ENCODE measurements at regions not wholly inside any gene's neighbourhood (a gene's known extent, or its start where the extent isn't known, plus 50 kb on each side); places are given as distances from the start of the nearest gene placed in this dataset.

GRCh38 chr5:173458828-173459609, 130.8 kb upstream of the STC2 start:
- DNase-seq = peak; percentile 57

- no peak for DNase-seq
Observed at GRCh38 chr5:173457482-173457881, 129.3 kb upstream of the STC2 start.

GRCh38 chr5:173456751-173457171, 128.5 kb upstream of the STC2 start:
- DNase-seq = peak; percentile 49

DNA sequence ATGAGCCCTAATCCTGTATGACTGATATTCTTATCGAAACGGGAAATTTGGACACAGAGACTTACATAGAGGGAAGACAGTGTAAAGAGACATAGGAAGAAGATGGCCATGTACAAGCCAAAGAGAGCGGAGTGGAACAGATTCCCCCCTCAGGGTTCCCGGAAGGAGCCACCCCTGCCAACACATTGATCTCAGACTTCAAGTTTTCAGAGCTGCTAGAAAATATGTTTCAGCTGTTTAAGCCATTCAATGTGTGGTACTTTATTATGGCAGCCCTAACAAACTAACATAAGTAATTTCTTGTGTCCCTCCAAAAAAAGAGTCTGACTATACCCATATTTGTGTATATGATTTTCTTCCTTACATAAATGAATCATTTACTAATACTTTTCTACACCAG, 128.0 kb upstream of the STC2 start:
- no peak for DNase-seq

DNA sequence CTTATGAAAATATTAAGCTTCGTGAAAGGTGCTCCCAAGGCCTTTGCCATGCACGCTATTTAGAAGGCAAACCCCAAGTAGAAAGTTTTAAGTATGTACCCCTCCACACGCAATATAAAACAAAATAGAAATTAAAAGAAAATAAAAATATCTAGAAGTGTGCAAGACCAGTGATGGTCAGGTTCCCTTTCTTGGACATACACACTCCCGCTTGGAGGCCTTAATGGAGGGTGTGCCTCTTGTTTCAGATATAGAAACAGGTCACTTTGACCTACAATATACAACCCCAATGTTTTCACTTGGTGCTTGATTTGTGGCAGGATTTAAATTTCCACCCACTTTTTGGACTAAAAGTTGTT, 127.4 kb upstream of the STC2 start:
- DNase-seq = no peak

GRCh38 chr5:173454736-173455598, 126.8 kb upstream of the STC2 start:
- DNase-seq = peak; percentile 99

- DNase-seq = peak; percentile 56
Observed at GRCh38 chr5:173454361-173454735, 126.1 kb upstream of the STC2 start.

- DNase-seq = no peak
Observed at GRCh38 chr5:173453167-173453566, 125.0 kb upstream of the STC2 start.

GRCh38 chr5:173452119-173452905, 124.1 kb upstream of the STC2 start:
- DNase-seq = peak; percentile 53

DNA sequence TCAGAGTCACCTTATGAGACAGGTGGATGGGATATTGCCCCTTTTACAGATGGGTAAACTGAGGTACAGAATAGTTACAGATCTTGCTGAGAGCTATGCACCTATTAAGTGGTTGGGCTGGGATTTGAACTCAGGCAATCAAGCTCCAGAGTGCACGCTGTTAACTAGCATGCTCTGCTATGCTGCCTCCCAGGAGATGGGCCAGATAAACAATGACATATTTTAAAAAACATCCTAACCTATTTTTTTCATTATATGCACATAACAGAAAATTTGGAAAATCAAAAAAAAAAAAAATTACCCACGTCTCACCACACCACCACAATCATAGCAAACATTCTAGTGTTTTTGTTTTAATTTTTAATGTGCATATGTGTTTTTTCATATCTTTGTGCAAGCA, 123.4 kb upstream of the STC2 start:
- no peak for DNase-seq

GRCh38 chr5:173451031-173451430, 122.8 kb upstream of the STC2 start:
- DNase-seq = no peak

DNA sequence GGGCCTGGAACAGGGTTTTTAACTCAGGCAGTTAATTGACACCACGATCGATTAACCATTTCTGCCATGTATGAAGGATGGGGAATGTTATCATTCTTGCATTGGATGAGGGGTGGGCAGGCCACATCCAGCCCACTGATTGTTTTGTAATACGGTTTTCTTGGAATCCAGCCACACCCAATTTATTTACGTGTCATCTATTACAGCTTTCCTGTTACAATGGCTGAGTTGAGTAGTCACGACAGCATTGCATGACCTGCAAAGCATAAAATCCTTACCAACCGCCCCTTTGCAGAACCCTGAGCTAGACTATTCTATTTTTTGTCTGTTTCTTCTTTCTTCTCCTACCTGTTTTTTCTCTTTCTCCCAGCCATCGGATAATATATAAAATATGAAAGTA, 122.0 kb upstream of the STC2 start:
- DNase-seq = no peak

- no peak for DNase-seq
Observed at GRCh38 chr5:173448856-173449255, 120.6 kb upstream of the STC2 start.

DNA sequence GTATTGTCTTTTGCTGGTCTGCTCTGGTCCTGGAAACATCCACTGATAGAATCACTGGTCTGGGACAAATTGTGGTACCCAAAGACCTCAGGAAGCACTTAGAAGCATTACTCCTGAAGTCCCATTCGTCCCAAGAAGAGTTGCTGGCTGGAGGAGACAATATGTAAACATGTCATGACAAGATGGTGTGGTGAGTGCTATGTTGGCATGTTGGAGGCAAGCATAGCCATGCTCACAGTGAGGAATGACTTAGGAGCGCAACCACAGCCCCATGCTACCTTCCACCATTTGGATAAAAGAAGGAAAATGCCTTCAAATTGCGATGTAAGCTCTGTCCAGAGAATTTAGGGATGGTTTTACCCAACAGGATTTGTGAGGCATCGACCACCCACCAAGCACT, 115.8 kb upstream of the STC2 start:
- DNase-seq = no peak

GRCh38 chr5:173441053-173441628, 112.9 kb upstream of the STC2 start:
- no peak for DNase-seq

DNA sequence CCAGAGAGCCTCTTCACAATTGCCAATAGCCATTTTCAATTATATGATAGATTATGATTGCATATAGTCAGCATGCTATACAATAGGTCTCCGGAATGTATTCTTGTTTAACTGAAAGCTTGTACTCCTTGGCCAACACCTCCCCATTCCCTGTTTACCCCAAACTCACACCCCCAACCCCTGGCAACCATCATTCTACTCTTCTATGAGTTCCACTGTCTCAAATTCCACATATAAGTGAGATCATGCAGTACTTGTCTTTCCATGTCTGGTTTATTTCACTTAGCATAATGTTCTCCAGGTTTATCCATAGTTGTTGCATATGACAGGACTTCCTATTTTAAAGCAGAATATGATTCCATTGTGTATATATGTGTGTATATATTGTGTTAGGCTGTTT, 110.7 kb upstream of the STC2 start:
- DNase-seq = no peak

- DNase-seq = no peak
Observed at GRCh38 chr5:173435447-173435846, 107.2 kb upstream of the STC2 start.

- no peak for DNase-seq
Observed at GRCh38 chr5:173434270-173434669, 106.1 kb upstream of the STC2 start.

DNA sequence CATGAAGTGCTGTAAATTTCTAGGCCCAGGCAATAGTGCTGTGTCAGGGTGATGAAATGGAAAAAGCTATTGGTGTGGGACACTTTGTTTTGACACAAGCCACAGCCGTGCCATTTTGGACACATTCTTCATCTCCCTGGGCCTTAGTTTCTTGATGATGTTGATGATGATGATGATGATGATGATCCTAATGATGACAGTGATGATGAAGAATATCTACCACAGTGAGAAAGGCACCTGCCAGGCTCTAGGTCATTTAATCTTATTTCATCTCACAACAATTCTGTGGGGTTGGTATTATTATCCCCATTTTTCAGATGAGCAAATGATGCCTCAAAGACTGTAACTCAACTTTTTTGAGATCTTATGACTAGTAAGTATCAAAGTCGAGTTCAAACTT, 102.2 kb upstream of the STC2 start:
- DNase-seq = no peak

- peak; percentile 15 for DNase-seq
Observed at GRCh38 chr5:173429489-173430150, 101.4 kb upstream of the STC2 start.

DNA sequence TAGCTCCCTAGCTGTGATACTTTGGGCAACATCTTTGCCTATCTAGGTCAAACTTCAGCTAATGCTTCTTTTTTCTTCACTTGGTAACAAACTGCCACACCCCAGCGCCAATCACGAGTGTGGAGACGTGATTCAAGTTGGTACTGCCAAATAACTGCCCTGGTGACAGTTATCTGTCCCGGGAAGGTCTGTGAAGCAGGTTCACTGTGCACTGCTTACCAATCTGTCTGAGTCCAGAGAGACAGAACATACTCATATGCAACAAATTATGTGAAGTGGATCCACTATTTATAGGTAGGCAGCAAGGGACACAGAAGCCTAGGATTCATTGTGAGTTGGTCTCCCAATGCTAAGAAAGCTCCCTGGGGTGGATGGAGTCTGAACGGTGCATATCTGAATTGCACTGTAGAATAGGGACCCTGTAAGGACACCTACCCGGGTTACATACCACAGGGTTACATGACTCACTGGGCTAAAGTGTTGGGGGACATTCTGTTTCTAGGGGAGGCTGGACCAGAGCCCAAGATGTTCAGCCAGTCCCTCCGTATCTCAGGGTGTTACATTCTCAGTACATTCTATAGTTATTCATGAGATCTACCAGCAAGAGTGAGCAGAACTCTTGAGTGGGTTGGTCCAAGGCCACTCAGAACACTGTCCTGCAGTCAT, 95.4 kb upstream of the STC2 start:
- DNase-seq = no peak

GRCh38 chr5:173420108-173420507, 91.9 kb upstream of the STC2 start:
- no peak for DNase-seq
